Thymus (tissue), 11 donors: ENCODE measurements at regions not wholly inside any gene's neighbourhood (a gene's known extent, or its start where the extent isn't known, plus 50 kb on each side); places are given as distances from the start of the nearest gene placed in this dataset.
"Not testable (repeated sequence)": the region's sequence is repeated elsewhere in the genome, so short reads cannot be mapped to it uniquely, and the experiment has no call there.

ENCODE experiments used
- DNase-seq, 9 donors: peaks; one replicate each; pipeline ENCODE4 v3.0.0-alpha.2; 2013; ENCODE audit warnings: low spot score in 9 of 9, low read depth in 6 of 9, missing footprints in 1 of 9
- H3K27ac ChIP-seq, 2 donors: one replicate each; pipeline ENCODE4 v1.5.1; 2013; ENCODE audit warnings: control low read depth in 1 of 2, low read depth in 1 of 2, low read length in 1 of 2, mild to moderate bottlenecking in 1 of 2, moderate library complexity in 1 of 2
- H3K27me3 ChIP-seq, 2 donors: one replicate each; pipeline ENCODE4 v1.5.1; 2013; ENCODE audit warnings: low read length in 1 of 2; ENCODE audit not compliant: control insufficient read depth in 2 of 2, insufficient read depth in 1 of 2
- H3K36me3 ChIP-seq, 2 donors: one replicate each; pipeline ENCODE4 v1.5.1; 2013; ENCODE audit warnings: low read length in 1 of 2, mild to moderate bottlenecking in 1 of 2, moderate library complexity in 1 of 2; ENCODE audit not compliant: control insufficient read depth in 2 of 2, insufficient read depth in 2 of 2
- H3K4me1 ChIP-seq, 2 donors: one replicate each; pipeline ENCODE4 v1.5.1; 2013; ENCODE audit warnings: low read length in 2 of 2; ENCODE audit not compliant: control insufficient read depth in 2 of 2, insufficient read depth in 2 of 2
- H3K4me3 ChIP-seq, 2 donors: one replicate each; pipeline ENCODE4 v1.5.1; 2013; ENCODE audit warnings: low read length in 2 of 2, control low read depth in 1 of 2, mild to moderate bottlenecking in 1 of 2
- H3K9me3 ChIP-seq, 2 donors: one replicate each; pipeline ENCODE4 v1.5.1; 2013; ENCODE audit warnings: low read length in 1 of 2, mild to moderate bottlenecking in 1 of 2; ENCODE audit not compliant: control insufficient read depth in 2 of 2, insufficient read depth in 1 of 2
- WGBS: extraction: QIAGEN DNeasy Blood & Tissue Kit; methylation state at CpG from one replicate; pipeline ENCODE4 v1.1.7; 2013; 5-methylcytosine and 5-hydroxymethylcytosine counted together
- donor health status: healthy.

- Histone ChIP-seq H3K27ac (no peak overlapping the region), H3K4me3 (no peak overlapping the region), H3K27me3 (no peaks in the 10 kb centered on the region), H3K4me1 (no peaks in the 10 kb centered on the region), H3K9me3 (peaks cover 0 to 4% of the 10 kb centered on the region in 2 donors), H3K36me3 (no peaks in the 10 kb centered on the region)
- DNase-seq, result no peak
- 87% methylated on average over 6 of the region's 6 CpGs for WGBS
These were observed 362.5 kb upstream of the ADAMTS5 start for GRCh38 chr21:27329255-27329851.

- no peak overlapping the region for H3K27ac ChIP-seq
- peaks cover 0 to 4% of the 10 kb centered on the region in 2 donors for H3K9me3 ChIP-seq
- WGBS, result 40% methylated on average over 4 of the region's 4 CpGs
- no peak for DNase-seq
- H3K4me1 ChIP-seq, result no peaks in the 10 kb centered on the region
- H3K27me3 ChIP-seq, result no peaks in the 10 kb centered on the region
- no peaks in the 10 kb centered on the region for H3K36me3 ChIP-seq
- no peak overlapping the region for H3K4me3 ChIP-seq
These were observed 359.4 kb upstream of the ADAMTS5 start for GRCh38 chr21:27326301-27326700.

- Histone ChIP-seq H3K4me1 (no peaks in the 10 kb centered on the region), H3K4me3 (no peak overlapping the region), H3K27me3 (no peaks in the 10 kb centered on the region), H3K9me3 (no peaks in the 10 kb centered on the region), H3K27ac (no peak overlapping the region), H3K36me3 (no peaks in the 10 kb centered on the region)
- DNase-seq, result no peak
- 79% methylated on average over 2 of the region's 2 CpGs for WGBS
These were observed 356.4 kb upstream of the ADAMTS5 start for GRCh38 chr21:27323331-27323730.

DNA sequence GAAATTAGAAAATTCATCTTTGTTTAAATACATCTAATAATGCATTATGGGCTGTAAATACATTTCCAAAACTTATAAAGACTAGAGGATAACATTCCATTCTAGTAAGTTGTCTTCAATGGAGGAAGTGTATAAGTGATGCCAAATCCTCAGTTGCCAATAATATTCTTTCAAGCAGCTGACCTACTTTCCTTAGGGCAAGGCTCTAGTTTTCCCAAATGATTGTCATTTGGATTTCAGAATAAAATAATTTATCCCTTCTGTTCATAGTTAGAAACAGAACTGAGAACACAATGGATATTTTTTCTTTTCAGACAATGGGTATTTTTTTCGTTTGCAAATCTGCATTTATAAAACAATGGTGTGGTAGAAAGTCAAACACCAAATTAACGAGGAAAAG lies 354.9 kb upstream of the ADAMTS5 start:
- no peaks in the 10 kb centered on the region for H3K27me3 ChIP-seq
- DNase-seq, result no peak
- H3K36me3 ChIP-seq, result no peaks in the 10 kb centered on the region
- 74% methylated on average over 2 of the region's 2 CpGs for WGBS
- H3K4me1 ChIP-seq, result no peaks in the 10 kb centered on the region
- no peaks in the 10 kb centered on the region for H3K9me3 ChIP-seq
- H3K27ac ChIP-seq, result no peak overlapping the region
- no peak overlapping the region for H3K4me3 ChIP-seq

GRCh38 chr21:27320868-27321267 lies 354.0 kb upstream of the ADAMTS5 start:
- no peak for DNase-seq
- Histone ChIP-seq H3K36me3 (no peaks in the 10 kb centered on the region), H3K27me3 (no peaks in the 10 kb centered on the region), H3K4me3 (no peak overlapping the region), H3K9me3 (peaks cover 0 to 4% of the 10 kb centered on the region in 2 donors), H3K4me1 (no peaks in the 10 kb centered on the region), H3K27ac (no peak overlapping the region)
- WGBS, result 91% methylated on average over 3 of the region's 3 CpGs

DNA sequence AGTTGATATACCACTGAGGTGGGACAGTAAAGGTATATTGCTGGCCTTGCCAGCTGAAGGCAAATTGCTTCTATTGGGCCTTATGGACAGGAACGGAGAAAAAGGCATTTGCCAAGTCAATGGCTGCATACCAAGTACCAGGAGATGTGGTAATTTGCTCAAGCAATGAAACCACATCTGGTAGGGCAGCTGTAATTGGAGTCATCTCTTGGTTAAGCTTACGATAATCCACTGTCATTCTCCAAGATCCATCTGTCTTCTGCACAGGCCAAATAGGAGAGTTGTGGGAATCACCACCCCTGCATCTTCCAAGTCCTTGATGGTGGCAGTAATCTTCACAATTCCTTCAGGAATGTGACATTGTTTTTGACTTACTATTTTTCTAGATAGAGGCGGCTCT lies 350.7 kb upstream of the ADAMTS5 start:
- WGBS, result 94% methylated on average over 3 of the region's 3 CpGs
- not testable (repeated sequence) for H3K9me3 ChIP-seq, H3K4me3 ChIP-seq, H3K27ac ChIP-seq, H3K4me1 ChIP-seq, H3K27me3 ChIP-seq, H3K36me3 ChIP-seq, DNase-seq

GRCh38 chr21:27315373-27315772 lies 348.5 kb upstream of the ADAMTS5 start:
- Histone ChIP-seq H3K9me3 (peaks cover 0 to 9% of the 10 kb centered on the region in 2 donors), H3K27ac (no peak overlapping the region), H3K27me3 (no peaks in the 10 kb centered on the region), H3K4me3 (no peak overlapping the region), H3K4me1 (no peaks in the 10 kb centered on the region), H3K36me3 (no peaks in the 10 kb centered on the region)
- DNase-seq, result no peak
- 91% methylated on average over 2 of the region's 2 CpGs for WGBS

DNA sequence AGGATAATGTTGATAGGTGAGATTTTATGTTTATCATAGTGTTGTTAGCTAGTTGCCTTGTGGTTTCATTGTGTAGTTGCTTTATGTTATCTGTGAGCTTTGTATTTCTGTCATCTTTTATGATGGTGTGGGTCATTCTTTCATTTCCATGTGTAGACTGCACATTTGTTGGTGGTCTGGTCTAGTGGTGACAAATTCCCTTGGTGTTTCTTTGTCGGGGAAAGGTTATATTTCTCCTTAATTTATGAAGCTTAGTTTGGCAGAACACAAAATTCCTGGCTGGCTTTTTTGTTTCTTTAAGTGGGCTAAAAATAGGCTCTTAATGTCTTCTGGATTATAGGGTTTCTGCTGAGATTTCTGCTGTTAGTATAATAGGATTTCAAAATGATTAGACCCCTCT lies 347.2 kb upstream of the ADAMTS5 start:
- peaks cover 0 to 9% of the 10 kb centered on the region in 2 donors for H3K9me3 ChIP-seq
- WGBS, result 88% methylated on average over 1 of the region's 1 CpG
- DNase-seq, result no peak
- H3K36me3 ChIP-seq, result no peaks in the 10 kb centered on the region
- no peaks in the 10 kb centered on the region for H3K4me1 ChIP-seq
- no peaks in the 10 kb centered on the region for H3K27me3 ChIP-seq
- no peak overlapping the region for H3K27ac ChIP-seq
- H3K4me3 ChIP-seq, result no peak overlapping the region

DNA sequence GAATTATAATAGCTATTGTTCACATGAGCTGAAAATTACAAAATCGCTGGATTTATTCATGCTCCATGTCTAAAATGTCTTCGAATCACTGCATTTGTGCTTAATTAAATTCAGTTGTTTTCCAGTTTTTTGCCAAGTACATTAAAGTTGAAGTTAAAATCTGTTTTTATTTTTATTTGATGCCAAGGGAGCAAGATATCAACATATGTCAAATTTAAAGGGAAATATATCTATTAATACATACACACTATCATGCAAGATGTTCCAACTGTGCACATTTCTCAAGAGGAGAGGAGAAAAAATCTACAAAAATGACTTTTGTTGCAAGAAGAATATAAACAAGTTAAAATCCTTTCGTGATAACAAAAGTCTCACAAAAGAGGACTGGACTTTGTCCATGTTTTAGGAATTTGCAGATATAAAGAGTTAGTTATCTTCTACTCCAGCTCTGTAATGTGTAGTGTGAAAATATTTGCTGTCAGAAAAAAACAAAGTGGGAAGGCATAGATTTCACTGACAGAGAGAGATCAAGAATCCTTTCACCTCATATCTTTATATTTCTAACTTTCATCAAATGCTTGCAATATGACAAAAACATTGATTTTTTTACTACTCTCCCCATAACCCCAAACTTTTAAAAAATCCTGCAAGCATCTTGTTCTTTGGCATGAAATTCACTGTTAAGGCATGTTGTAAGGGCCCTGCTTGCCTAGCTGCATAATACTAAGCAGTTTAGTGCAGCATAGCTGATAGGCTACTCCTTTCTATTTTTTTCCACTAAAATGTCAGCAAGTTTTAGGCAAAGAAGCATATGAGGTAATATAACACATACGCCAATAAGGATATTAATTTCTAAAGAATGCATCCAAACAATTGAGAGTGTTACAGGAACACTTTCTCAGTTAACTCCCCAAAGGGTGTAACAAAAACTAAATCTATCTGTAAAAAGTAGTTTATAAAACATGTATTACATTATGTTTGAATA lies 340.2 kb upstream of the ADAMTS5 start:
- WGBS, result 93% methylated on average over 4 of the region's 4 CpGs
- no peak for DNase-seq
- H3K27me3 ChIP-seq, result no peaks in the 10 kb centered on the region
- H3K4me1 ChIP-seq, result no peaks in the 10 kb centered on the region
- H3K36me3 ChIP-seq, result no peaks in the 10 kb centered on the region
- H3K9me3 ChIP-seq, result peaks cover 0 to 3% of the 10 kb centered on the region in 2 donors
- no peak overlapping the region for H3K27ac ChIP-seq
- no peak overlapping the region for H3K4me3 ChIP-seq
